Subcutaneous abdominal adipose tissue (tissue), 5 donors: ENCODE measurements at regions not wholly inside any gene's neighbourhood (a gene's known extent, or its start where the extent isn't known, plus 50 kb on each side); places are given as distances from the start of the nearest gene placed in this dataset.

Experiments
- H3K27ac ChIP-seq: one replicate; pipeline ENCODE4 v1.7.0; 2013; ENCODE audit warnings: low read depth, mild to moderate bottlenecking, inconsistent platforms, low read length, moderate library complexity
- H3K27me3 ChIP-seq, 5 donors: one replicate each; pipeline ENCODE4 v1.7.0; 2013; ENCODE audit warnings: low read length in 5 of 5, inconsistent platforms in 1 of 5; ENCODE audit not compliant: control insufficient read depth in 5 of 5, insufficient read depth in 4 of 5
- H3K36me3 ChIP-seq, 5 donors: one replicate each; pipeline ENCODE4 v1.7.0; 2013; ENCODE audit warnings: low read length in 5 of 5; ENCODE audit not compliant: control insufficient read depth in 5 of 5, insufficient read depth in 5 of 5
- H3K4me1 ChIP-seq, 5 donors: one replicate each; pipeline ENCODE4 v1.7.0; 2013; ENCODE audit warnings: low read length in 5 of 5, mild to moderate bottlenecking in 3 of 5, moderate library complexity in 1 of 5; ENCODE audit not compliant: control insufficient read depth in 5 of 5, insufficient read depth in 5 of 5
- H3K4me3 ChIP-seq, 5 donors: one replicate each; pipeline ENCODE4 v1.7.0; 2013; ENCODE audit warnings: low read length in 5 of 5, low read depth in 1 of 5
- H3K9ac ChIP-seq, 5 donors: one replicate each; pipeline ENCODE4 v1.7.0; 2013; ENCODE audit warnings: low read length in 5 of 5, mild to moderate bottlenecking in 4 of 5, moderate library complexity in 3 of 5
- H3K9me3 ChIP-seq, 5 donors: one replicate each; pipeline ENCODE4 v1.7.0; 2013; ENCODE audit warnings: low read length in 5 of 5; ENCODE audit not compliant: control insufficient read depth in 5 of 5
- donor health status: healthy.
- donor health status: healthy.
- donor health status: healthy.
- donor health status: healthy.
- donor health status: healthy.

DNA sequence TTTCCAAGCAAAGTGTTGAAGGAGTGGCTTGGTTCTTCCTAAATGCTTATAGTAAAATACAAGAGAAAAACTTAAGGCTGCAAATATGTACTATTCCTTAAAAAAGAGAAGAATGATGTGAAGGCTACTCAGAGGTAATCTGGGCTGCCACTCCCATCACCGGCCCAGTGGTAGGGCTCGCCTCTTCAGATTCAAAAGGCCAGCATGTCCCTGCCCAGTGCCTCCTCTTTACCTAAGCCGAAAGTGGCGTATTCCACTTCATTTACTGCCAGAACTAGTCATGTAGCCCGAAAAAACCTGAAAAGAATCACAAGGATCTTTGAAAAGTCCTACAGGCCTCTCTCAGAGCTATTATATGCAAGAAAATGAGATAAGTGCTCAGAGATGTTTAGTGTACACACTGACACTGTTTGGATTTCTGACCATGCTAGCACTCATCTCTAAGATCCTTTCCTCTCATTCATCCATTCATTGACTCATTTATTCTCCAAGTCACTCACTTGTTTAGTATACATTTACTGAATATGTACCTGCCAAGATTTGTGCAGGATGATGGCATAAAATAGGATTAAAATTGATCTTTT is 373.3 kb upstream of the THBS1 start:
- Histone ChIP-seq H3K9me3 (peaks cover 0 to 9% (median 3%) of the 10 kb centered on the region in 5 donors), H3K27me3 (no peaks in the 10 kb centered on the region), H3K4me1 (no peaks in the 10 kb centered on the region), H3K36me3 (no peaks in the 10 kb centered on the region), H3K4me3 (no peak overlapping the region), H3K9ac (no peak overlapping the region), H3K27ac (no peak overlapping the region)

DNA sequence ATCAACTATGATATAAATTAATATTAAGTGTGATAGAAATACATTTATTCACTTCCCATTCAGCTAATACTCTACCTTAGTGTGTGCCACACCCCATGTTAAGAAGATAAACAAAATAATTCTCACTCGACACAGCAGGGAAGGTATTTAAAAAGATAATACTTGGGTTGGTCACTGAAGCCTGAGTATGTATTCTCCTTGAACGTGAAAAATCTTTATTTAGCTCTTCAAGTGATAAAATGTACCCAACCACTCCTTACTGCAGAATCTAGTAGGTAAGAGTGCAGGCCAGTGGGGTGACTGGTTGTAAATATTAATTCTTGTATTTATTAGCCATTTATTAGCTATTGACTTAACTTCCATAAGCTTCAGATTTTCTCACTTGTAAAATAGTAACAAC is 372.7 kb upstream of the THBS1 start:
- H3K4me3 ChIP-seq, result no peak overlapping the region
- no peaks in the 10 kb centered on the region for H3K27me3 ChIP-seq
- no peak overlapping the region for H3K9ac ChIP-seq
- no peak overlapping the region for H3K27ac ChIP-seq
- no peaks in the 10 kb centered on the region for H3K4me1 ChIP-seq
- H3K36me3 ChIP-seq, result no peaks in the 10 kb centered on the region
- H3K9me3 ChIP-seq, result peaks cover 0 to 9% (median 3%) of the 10 kb centered on the region in 5 donors

DNA sequence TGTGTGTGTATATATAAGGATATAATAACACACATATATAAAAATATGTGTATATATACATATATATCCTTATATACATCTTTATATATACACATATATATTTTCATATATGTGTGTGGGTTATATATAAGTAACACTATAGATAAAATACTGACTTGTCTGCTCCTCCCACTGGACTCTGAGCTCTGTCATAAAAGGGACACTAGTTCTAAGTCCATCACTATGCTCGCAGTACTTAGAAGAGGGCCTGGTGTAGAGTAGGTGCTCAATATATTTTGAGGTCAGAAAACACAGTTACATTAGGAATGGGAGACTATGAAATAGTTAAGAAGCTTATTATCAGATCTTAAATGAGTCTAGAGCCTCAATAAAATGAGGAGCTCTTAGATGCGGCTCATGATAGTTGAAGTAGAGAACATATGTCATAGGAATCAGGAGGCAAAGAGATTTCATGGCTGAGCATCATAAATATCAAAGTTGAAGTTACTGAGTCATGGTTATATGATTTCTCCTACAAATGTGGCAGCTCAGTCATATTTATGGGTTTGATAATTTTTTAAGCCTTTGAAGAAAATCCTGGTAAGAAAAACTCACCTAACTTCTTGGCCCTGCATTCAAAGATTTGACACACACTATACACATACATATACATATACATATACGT is 371.2 kb upstream of the THBS1 start:
- Histone ChIP-seq H3K27ac (no peak overlapping the region), H3K9ac (no peak overlapping the region), H3K9me3 (peaks cover 0 to 9% (median 3%) of the 10 kb centered on the region in 5 donors), H3K36me3 (no peaks in the 10 kb centered on the region), H3K4me1 (no peaks in the 10 kb centered on the region), H3K27me3 (no peaks in the 10 kb centered on the region), H3K4me3 (no peak overlapping the region)

DNA sequence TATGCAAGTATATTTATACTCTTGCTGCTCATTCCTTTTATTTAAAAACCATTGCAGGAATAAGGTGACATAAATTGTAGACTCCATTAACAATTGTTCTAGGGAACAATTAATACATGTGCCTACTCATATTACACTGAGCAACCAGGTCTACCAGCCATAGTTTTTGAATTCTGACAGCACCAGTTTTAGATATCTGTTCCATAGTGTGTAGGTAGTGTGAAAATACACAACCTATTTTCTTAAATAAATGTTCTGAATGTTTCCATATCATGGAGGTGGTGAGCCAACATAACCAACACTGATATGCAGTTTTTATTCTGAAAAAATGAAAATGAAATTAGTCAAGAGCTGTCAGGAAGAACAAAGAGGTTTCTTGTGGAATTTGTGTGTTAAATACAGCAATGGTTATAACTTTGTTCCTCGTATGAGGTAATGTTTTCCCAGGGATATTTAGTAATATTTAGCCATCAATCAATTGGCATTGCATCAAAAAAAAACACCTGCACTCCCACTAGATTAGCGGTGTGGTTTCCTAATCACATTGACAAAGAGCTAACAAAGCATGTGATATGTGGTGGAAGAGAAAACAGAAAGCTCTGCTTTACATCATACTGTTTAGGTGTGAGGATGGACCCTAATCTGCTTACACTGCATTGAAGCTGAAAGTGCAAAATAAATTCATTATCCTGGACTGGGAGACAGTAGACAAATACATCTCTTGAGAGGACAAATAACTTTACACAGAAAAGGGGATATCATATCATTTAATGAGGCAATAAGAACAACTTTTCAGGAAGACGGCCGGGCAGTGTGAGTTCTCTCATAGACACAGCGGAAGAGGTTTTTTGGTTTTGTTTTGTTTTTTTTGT is 369.5 kb upstream of the THBS1 start:
- H3K36me3 ChIP-seq, result no peaks in the 10 kb centered on the region
- no peaks in the 10 kb centered on the region for H3K27me3 ChIP-seq
- no peak overlapping the region for H3K4me3 ChIP-seq
- peaks cover 0 to 9% (median 3%) of the 10 kb centered on the region in 5 donors for H3K9me3 ChIP-seq
- no peaks in the 10 kb centered on the region for H3K4me1 ChIP-seq
- no peak overlapping the region for H3K27ac ChIP-seq
- H3K9ac ChIP-seq, result no peak overlapping the region

DNA sequence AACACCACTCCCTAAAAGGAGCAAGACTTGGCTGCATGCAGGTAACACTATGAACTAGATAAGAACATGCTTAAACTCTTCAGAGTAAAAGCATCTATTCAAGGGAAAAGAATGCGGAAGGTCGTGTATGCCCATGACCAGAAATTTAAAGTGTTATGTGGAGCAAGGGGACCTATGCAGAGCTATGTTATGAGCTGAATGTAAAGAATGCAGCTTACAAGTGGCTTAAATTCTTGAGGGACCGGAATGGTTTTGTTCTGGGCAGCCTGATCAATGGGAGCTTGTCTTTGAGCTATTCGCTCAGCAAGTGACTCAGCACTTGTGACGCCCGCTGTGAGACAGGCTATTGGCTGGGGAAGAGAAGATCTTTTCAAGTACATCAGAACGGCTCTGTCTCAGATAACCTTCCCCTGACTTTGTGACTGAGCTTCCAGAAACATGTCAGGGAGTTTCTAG is 367.5 kb upstream of the THBS1 start:
- Histone ChIP-seq H3K4me1 (no peaks in the 10 kb centered on the region), H3K4me3 (no peak overlapping the region), H3K9me3 (peaks cover 0 to 8% (median 0%) of the 10 kb centered on the region in 5 donors), H3K9ac (no peak overlapping the region), H3K27ac (no peak overlapping the region), H3K27me3 (no peaks in the 10 kb centered on the region), H3K36me3 (no peaks in the 10 kb centered on the region)

DNA sequence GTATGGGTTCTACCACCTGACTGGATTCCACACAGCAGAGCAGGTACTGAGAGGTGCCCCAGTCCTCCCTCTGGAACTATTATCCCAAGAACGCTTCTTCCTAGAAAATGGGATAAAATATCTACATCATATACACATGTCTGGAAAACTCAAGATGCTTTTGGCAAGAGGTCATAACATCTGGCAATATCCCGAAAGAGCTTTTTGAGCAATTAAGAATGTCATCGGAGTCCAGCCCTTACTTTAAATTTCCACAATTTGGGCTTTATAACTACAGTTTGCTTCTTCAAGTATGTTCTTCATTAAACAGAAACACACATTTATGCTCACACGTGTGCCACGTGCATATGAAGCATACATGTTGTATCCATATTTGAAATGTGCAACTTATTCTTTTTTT is 365.9 kb upstream of the THBS1 start:
- Histone ChIP-seq H3K9me3 (peaks cover 0 to 8% (median 0%) of the 10 kb centered on the region in 5 donors), H3K36me3 (no peaks in the 10 kb centered on the region), H3K4me3 (no peak overlapping the region), H3K27me3 (no peaks in the 10 kb centered on the region), H3K27ac (no peak overlapping the region), H3K9ac (no peak overlapping the region), H3K4me1 (no peaks in the 10 kb centered on the region)

DNA sequence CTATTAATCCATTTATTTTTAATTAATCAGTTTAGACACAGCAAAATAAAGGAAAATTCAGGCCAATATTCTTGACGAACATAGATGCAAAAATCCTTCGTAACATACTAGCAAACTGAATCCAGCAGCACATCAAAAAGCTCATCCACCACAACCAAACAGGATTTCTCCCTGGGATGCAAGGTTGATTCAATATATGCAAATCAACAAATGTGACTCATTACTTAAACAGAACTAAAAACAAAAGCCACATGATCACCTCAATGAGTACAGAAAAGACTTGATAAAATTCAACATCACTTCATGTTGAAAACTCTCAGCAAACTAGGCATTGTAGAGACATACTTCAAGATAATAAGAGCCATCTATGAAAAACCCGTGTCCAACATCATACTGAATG is 364.1 kb upstream of the THBS1 start:
- H3K4me3 ChIP-seq, result no peak overlapping the region
- peaks cover 0 to 3% (median 0%) of the 10 kb centered on the region in 5 donors for H3K9me3 ChIP-seq
- H3K27ac ChIP-seq, result no peak overlapping the region
- no peak overlapping the region for H3K9ac ChIP-seq
- H3K36me3 ChIP-seq, result no peaks in the 10 kb centered on the region
- no peaks in the 10 kb centered on the region for H3K27me3 ChIP-seq
- no peaks in the 10 kb centered on the region for H3K4me1 ChIP-seq

DNA sequence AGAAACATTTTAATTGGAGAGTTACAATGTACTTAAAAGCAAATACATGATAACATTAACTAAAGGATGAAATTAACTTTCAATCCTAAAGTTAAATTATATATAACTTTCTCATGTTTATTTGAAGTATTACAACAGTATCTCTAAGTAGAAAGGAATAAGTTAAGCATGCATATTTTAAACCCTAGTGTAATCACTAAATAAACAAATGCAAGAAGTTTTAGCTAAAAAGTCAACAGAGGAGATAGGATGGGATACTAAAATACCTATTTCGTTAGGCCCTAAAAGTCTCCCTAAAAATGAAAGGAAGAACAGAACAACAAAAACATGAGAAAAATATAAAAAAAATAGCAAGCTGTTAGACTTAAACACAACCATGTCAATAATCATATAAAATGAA is 361.3 kb upstream of the THBS1 start:
- H3K36me3 ChIP-seq, result no peaks in the 10 kb centered on the region
- H3K4me3 ChIP-seq, result no peak overlapping the region
- no peaks in the 10 kb centered on the region for H3K4me1 ChIP-seq
- peaks cover 0 to 2% (median 0%) of the 10 kb centered on the region in 5 donors for H3K9me3 ChIP-seq
- H3K9ac ChIP-seq, result no peak overlapping the region
- H3K27me3 ChIP-seq, result no peaks in the 10 kb centered on the region
- H3K27ac ChIP-seq, result no peak overlapping the region

DNA sequence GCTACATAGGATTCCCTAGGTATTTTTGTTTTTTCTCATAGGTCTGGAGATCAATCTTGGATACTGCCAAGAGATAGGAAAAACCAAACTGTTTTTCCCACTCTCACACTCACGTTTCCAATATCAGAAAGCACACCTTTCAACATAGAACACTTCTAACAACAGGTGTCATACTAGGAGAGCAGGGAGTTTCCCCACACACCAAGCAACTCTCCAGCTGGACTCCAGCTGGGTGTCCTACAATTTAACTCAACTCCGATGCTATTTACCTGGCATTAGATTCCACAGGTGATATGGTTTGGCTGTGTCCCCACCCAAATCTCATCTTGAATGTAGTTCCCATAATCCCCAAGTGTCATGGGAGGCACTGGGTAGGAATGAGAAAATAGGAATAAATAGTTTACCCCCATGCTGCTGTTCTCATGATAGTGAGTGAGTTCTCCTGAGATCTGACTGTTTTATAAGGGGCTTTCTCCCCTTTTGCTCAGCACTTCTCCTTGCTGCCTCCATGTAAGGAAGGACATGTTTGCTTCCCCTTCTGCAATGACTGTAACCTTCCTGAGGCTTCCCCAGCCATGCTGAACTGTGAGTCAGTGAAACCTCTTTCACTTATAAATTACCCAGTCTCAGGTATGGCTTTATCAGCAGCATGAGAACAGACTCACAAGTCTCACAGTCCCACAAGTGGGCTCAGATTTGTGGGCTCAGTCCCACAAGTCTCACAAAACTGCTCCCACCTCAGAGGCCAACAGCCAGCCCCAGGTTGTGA is 354.5 kb upstream of the THBS1 start:
- Histone ChIP-seq H3K9me3 (no peaks in the 10 kb centered on the region), H3K9ac (no peak overlapping the region), H3K4me3 (no peak overlapping the region)

More for the DNA sequence above, 354.5 kb upstream of the THBS1 start:
- H3K27ac ChIP-seq, result no peak overlapping the region
- H3K4me1 ChIP-seq, result peaks cover 0 to 8% (median 0%) of the 10 kb centered on the region in 5 donors
- no peaks in the 10 kb centered on the region for H3K27me3 ChIP-seq
- H3K36me3 ChIP-seq, result no peaks in the 10 kb centered on the region
